Activated CD4-positive, alpha-beta T cell treated with anti-CD3 and anti-CD28 coated beads, Interleukin-10, Interleukin-2, amounts not matched to agents 100 ng/mL and 50 ng/mL, durations not matched to agents 16 hours and 8 hours (primary cell): ENCODE measurements at regions not wholly inside any gene's neighbourhood (a gene's known extent, or its start where the extent isn't known, plus 50 kb on each side); places are given as distances from the start of the nearest gene placed in this dataset.
"Not testable (repeated sequence)": the region's sequence is repeated elsewhere in the genome, so short reads cannot be mapped to it uniquely, and the experiment has no call there.

Experiments used
- DNase-seq: peaks from one replicate; pipeline ENCODE4 v3.0.0-alpha.2; 2020

DNA sequence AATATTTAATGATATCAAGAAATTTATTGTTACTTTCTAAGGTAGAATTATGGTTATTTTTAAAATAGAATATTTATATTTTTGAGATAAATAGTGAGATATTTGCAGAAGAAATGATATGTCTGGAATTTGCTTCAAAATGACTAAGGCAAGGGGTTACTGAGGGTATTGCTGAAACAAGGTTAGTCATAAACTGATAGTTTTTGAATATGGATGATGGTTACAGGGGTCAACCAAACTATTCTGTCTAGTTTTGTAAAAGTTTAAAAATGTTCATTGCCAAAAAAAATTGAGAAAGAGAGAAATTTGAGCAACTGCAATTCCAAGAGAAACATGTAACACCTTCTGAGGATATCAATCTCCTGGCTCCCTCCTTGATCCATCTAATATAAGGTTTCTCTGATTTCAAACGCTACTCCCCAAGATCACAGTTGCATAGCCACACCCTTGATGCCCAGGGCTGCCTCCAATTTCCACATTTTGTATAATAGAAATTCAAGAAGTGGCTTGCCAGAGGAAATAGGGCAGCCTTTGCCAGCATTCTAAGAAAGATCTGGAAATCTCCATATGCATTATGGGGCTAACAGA is 159.4 kb upstream of the NAMPT start:
- DNase-seq, result no peak

- DNase-seq, result no peak
These were observed 158.4 kb upstream of the NAMPT start for GRCh38 chr7:106443156-106443555.

DNA sequence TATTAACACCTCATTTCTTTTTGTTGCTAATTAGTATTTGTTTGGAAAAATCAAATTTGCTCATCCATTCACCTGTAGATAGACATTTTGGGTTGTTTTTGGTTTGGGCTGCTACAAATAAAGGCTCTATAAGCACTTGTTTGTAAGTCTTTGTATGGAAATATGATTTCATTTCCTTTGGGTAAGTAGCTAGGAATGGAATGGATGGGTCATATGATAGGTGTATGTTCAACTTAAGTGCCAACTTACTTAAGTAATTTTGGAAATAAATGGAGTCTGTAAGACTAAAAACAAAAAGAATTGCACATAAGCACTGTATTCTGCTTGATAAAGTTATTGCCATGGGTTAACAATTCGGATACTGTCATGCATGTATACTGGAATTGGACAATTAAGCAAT is 157.7 kb upstream of the NAMPT start:
- DNase-seq, result no peak

GRCh38 chr7:106441343-106441742 is 156.6 kb upstream of the NAMPT start:
- not testable (repeated sequence) for DNase-seq

- not testable (repeated sequence) for DNase-seq
These were observed 152.2 kb upstream of the NAMPT start for GRCh38 chr7:106436933-106437332.

DNA sequence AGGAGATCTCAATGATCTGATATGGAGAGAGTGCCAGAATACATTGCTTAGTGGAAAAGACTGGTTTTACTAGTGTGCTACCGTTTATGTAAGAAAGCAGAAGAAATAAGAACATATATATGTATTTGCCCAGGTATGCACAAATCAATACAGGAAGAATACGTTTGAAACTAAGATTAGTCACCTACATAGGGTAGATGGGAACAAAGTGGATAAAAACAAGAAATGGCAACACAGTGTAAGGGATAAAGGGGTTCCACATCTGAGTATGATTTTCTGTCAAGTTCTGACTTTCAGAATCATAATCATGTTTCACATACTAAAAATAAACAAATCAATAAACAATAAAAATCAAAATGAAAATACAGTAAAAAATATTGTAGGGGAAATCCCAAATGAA is 148.6 kb upstream of the NAMPT start:
- DNase-seq, result no peak

DNA sequence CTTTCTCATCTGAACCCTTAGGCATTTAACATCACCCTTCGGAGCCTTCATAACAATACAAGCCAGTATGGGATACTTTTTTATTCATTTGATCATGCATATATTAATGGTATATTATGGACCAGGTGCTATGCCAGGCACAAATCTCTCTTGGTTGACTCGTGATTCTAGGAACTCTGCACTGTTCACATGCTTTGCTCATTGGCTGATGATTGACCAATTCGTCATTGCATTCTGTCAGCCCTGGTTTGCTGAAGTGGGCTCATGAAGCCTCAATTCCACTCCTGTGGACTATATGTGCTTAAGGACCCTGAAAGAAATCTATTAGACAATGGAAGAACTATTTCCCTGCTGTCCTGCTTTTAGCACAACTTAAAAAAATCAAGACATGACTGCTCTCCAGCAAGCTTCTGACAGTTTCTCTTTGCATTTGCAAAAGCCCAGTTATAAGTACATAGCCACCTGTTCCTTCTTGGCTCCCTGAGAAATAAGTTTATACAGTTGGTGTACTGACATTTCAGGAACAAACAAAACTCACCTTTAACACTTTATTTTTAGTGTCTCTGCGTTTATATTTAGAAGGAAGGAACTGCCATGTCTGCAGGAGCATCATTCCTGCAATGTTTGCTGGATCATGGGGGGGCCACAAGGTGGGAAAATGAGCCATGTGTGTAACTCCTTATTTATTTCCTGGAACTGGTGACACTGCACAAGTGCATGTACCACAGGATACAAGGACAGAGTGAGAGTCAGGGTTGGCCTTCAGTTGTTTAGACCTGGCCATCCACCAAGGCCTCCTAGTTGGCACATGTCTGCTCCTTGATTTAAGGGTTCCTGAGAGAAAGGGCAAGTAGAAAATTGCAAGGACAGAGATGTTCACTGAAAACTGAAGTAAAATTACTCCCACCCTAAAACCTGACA is 146.0 kb upstream of the NAMPT start:
- no peak for DNase-seq

- DNase-seq, result no peak
These were observed 145.3 kb upstream of the NAMPT start for GRCh38 chr7:106430103-106430502.

DNA sequence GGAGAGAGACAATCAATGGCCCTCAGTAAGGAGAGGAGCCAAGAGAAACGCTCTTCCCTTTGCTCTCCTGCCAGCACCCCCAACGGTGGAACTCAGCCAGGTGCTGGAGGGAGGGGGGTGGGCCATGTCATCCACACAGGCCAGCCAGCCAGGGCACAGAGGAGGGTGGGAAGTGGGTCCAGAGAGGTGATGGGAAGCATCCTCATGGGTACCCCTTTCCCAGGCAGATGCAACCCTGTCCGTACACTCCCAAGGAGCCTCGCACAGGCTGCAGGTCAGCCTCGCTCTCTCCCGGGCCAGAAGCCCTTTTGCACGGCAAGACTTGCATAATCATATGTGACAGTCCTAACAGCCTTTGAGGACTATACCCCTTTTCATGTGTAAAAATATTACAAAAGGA is 142.0 kb upstream of the NAMPT start:
- DNase-seq, result no peak

DNA sequence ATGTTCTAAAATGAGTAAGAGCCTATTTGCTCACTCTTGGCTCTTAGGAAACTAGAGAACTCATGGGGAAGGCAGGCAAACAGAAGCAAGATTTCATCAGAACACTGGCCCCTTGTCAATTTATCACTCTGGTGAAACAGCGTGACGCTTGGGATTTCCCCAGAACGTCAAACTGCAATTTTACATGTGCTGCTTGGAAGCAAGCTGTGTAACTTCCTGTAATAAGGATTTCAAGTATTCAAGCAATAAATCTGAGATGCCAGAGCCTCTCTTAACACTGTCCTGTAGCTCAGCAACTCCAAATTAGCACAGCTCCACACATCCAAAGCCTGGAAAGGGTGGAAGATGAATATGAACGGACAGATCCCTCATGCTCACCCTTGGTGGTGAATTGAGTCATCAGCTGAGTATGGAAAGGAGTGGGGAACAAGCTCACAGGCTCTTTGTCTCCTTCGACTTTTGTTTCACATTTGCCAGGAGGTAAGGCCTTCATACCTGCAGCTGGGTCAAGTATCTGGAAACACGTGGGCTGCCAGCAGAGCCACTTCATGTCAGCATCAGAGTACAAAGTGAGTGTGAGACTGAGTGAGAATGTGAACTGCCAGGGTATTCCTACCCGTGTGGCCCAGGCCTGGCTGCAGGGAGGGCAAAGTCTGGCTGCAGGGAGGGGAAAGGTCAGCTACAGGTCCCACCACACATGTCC is 140.4 kb upstream of the NAMPT start:
- DNase-seq, result peak; percentile 95

GRCh38 chr7:106424476-106425016 is 139.8 kb upstream of the NAMPT start:
- no peak for DNase-seq

- DNase-seq, result no peak
These were observed 139.2 kb upstream of the NAMPT start for GRCh38 chr7:106423821-106424475.

GRCh38 chr7:106423111-106423510 is 138.3 kb upstream of the NAMPT start:
- DNase-seq, result no peak

DNA sequence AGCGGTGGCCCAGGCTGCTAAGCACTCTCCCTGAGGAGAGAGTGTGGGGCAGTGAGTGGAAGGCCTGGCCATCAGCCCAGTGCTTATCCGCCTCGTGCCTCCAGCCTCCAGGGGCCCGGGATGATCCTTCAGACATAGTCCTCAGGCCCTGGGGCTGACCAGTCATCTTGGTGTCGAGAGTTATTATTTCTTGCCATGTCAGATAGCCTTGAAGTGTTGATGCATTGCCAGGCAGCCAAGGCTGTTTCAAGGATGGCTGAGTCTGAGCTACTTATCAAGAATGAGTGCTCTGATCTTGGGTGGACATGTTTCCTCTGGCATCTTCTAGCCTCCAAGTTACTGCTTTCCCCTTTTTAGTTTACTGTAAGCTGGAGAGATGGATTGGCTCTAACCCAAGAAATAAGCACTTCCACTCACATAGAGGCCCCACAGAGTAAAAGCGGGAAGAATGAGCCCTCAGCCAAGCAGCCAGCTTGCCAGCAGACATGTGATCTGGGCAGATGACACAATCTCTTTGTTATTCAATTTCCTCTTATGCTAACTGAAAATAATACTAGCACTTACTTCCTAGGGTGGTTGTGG is 136.5 kb upstream of the NAMPT start:
- peak; percentile 70 for DNase-seq

GRCh38 chr7:106420736-106421135 is 136.0 kb upstream of the NAMPT start:
- no peak for DNase-seq

DNA sequence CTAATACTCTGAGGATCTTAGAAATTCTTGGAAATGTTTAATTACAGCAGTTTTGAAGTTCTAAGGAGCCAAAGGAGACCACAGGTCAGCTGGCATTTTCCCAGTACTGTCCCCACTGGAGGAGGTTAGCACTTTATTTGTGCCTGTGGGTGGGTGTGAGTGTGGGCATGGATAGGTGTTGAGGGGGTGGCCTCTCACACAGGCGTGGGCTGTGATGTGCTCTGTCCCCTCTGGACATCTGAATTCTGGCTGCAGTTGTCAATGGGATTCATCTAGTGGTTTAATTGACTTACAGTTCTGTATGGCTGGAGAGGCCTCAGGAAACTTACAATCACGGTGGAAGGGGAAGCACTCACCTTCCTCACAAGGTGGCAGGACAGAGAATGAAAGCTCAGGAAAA is 135.4 kb upstream of the NAMPT start:
- DNase-seq, result no peak

DNA sequence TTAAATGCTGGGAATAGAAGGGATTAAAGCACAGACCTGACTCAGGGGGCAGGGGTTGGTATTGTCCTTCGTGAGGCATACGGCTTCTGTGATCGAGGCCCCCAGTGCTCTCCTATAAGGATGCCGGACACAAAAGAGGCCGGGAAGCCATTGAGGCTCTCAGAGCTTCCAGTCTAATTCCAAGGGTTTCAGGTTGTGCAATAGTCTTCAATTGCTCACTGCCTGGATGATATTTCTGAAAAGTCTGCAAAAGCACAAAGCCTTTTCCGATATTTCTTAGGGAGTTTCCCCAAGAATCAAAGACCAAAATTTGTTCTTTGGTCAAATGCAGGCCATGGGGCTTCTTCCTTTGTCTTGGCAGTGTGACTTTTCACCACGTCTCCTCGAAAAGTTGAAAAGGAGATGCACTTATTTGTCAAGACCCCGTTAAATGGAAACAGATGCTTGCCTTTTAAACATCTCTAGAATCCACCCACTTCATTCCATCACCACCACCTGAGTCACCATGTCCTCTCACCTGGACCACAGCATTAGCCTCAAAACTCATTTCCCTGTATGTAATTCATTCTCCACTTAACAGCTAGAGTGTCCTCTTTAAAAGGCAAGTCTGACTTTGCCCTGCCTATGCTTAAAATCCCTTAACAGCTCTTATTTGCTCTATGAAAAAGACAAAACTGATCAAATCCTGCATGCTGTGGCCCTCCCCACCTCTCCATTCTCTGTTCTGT is 134.8 kb upstream of the NAMPT start:
- DNase-seq, result peak; percentile 73

- no peak for DNase-seq
These were observed 133.7 kb upstream of the NAMPT start for GRCh38 chr7:106418526-106418925.

GRCh38 chr7:106418094-106418493 is 133.3 kb upstream of the NAMPT start:
- peak; percentile 66 for DNase-seq

GRCh38 chr7:106417273-106417902 is 132.6 kb upstream of the NAMPT start:
- DNase-seq, result peak; percentile 58

- DNase-seq, result no peak
These were observed 131.6 kb upstream of the NAMPT start for GRCh38 chr7:106416430-106416829.
